ENCODE measurements at regions not wholly inside any gene's neighbourhood (a gene's known extent, or its start where the extent isn't known, plus 50 kb on each side); places are given as distances from the start of the nearest gene placed in this dataset.

DNA sequence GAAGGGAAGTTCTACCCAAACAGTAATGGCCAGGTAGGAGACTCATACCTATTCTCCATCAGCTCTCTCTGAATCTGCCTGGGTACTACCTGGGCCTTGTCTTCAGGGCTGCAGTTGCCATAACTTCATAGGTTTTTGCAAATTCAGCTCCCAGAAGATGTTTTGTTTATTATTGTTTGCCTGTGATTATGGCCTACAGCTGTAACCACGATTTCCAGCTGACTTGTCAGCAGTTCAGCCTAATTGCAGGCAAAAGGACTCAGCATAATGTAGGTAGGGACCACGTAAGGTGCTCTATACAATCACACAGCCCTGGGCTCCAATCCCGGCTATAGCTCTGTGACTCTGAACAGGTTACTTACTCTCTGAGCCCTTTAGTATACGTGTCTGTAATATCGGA is 187.0 kb upstream of the FN1 start:
- ChIA-PET POLR2A (no interaction called here), CTCF (interaction anchor here (0.6 kb wide), 1 partner anchor 180 kb away, joined by 5 read pairs; no protein-coding TSS in a partner anchor)
- ATAC-seq (no peak), DNase-seq (ENCODE audit: low read depth, low spot score) (no peak)
- H3K27ac ChIP-seq (ENCODE audit: low read length): no peak overlapping the region
- no peaks in the 10 kb centered on the region for H3K27me3 ChIP-seq (ENCODE audit: control insufficient read depth, insufficient read depth, low read length)
- no TSS peak for BruUV-seq (replicated peaks)
- intact Hi-C loops (cut with micrococcal nuclease; ENCODE audit: unreplicated experiment): no loop called here
- in situ Hi-C loops (cut with HindIII; ENCODE audit: low pct_unique_long_range_greater_than_20kb, low sequenced_read_pairs): no loop called here
- no peaks in the 10 kb centered on the region for H3K36me3 ChIP-seq (ENCODE audit: control insufficient read depth, insufficient read depth, low read length)
- no peaks in the 10 kb centered on the region for H3K9me3 ChIP-seq (ENCODE audit: control insufficient read depth, insufficient read depth, low read depth, low read length)
- H3K4me1 ChIP-seq (ENCODE audit: control insufficient read depth, insufficient read depth, low read length): no peaks in the 10 kb centered on the region
- no peak overlapping the region for H3K4me3 ChIP-seq (ENCODE audit: low read depth in 2 of 2, low read length in 2 of 2)
- no peak for TF ChIP-seq POLR2AphosphoS5 (IDR thresholded peaks at IDR 0.05; ENCODE audit: low read depth, low read length)
- no peak for TF ChIP-seq SIN3A (IDR thresholded peaks at IDR 0.05; ENCODE audit: borderline replicate concordance, insufficient read depth, low read depth, low read length)
- no peak for TF ChIP-seq TCF7L2 (IDR thresholded peaks at IDR 0.05; ENCODE audit: low read depth, low read length)
- TF ChIP-seq, protein P1, sequence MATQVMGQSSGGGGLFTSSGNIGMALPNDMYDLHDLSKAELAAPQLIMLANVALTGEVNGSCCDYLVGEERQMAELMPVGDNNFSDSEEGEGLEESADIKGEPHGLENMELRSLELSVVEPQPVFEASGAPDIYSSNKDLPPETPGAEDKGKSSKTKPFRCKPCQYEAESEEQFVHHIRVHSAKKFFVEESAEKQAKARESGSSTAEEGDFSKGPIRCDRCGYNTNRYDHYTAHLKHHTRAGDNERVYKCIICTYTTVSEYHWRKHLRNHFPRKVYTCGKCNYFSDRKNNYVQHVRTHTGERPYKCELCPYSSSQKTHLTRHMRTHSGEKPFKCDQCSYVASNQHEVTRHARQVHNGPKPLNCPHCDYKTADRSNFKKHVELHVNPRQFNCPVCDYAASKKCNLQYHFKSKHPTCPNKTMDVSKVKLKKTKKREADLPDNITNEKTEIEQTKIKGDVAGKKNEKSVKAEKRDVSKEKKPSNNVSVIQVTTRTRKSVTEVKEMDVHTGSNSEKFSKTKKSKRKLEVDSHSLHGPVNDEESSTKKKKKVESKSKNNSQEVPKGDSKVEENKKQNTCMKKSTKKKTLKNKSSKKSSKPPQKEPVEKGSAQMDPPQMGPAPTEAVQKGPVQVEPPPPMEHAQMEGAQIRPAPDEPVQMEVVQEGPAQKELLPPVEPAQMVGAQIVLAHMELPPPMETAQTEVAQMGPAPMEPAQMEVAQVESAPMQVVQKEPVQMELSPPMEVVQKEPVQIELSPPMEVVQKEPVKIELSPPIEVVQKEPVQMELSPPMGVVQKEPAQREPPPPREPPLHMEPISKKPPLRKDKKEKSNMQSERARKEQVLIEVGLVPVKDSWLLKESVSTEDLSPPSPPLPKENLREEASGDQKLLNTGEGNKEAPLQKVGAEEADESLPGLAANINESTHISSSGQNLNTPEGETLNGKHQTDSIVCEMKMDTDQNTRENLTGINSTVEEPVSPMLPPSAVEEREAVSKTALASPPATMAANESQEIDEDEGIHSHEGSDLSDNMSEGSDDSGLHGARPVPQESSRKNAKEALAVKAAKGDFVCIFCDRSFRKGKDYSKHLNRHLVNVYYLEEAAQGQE (IDR thresholded peaks at IDR 0.05; ENCODE audit: insufficient read depth in 1 of 2, low read depth in 2 of 2, low read length in 1 of 2): no peak
- TF ChIP-seq, protein P2, sequence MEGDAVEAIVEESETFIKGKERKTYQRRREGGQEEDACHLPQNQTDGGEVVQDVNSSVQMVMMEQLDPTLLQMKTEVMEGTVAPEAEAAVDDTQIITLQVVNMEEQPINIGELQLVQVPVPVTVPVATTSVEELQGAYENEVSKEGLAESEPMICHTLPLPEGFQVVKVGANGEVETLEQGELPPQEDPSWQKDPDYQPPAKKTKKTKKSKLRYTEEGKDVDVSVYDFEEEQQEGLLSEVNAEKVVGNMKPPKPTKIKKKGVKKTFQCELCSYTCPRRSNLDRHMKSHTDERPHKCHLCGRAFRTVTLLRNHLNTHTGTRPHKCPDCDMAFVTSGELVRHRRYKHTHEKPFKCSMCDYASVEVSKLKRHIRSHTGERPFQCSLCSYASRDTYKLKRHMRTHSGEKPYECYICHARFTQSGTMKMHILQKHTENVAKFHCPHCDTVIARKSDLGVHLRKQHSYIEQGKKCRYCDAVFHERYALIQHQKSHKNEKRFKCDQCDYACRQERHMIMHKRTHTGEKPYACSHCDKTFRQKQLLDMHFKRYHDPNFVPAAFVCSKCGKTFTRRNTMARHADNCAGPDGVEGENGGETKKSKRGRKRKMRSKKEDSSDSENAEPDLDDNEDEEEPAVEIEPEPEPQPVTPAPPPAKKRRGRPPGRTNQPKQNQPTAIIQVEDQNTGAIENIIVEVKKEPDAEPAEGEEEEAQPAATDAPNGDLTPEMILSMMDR (IDR thresholded peaks at IDR 0.05): no peak

DNA sequence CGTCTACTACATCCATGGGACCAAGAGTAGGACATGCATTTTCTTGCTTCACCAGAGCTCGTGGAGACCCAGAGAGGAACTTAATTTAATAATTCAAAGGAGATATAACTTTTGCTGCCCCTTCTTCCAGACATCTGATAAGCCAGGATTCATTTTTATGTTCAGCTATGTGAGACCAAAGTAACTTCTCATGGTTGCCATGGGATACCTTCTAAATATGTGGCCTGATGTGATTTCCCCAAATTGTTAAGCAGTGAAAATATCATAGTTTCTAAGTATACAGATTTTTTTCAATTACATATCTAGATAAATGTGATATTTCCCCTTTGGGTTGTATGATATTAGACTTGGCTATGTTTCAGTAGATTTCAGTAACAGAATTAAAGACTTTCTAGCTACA is 185.5 kb upstream of the FN1 start:
- no TSS peak for BruUV-seq (replicated peaks)
- Histone ChIP-seq H3K27ac (ENCODE audit: low read length) (no peak overlapping the region), H3K27me3 (ENCODE audit: control insufficient read depth, insufficient read depth, low read length) (no peaks in the 10 kb centered on the region), H3K36me3 (ENCODE audit: control insufficient read depth, insufficient read depth, low read length) (no peaks in the 10 kb centered on the region), H3K9me3 (ENCODE audit: control insufficient read depth, insufficient read depth, low read depth, low read length) (no peaks in the 10 kb centered on the region), H3K4me1 (ENCODE audit: control insufficient read depth, insufficient read depth, low read length) (no peaks in the 10 kb centered on the region), H3K4me3 (ENCODE audit: low read depth in 2 of 2, low read length in 2 of 2) (no peak overlapping the region)
- in situ Hi-C loops (cut with HindIII; ENCODE audit: low pct_unique_long_range_greater_than_20kb, low sequenced_read_pairs): no loop called here
- ChIA-PET CTCF (no interaction called here), POLR2A (no interaction called here)
- intact Hi-C loops (cut with micrococcal nuclease; ENCODE audit: unreplicated experiment): no loop called here
- TF ChIP-seq, protein P1 (IDR thresholded peaks at IDR 0.05; ENCODE audit: insufficient read depth in 1 of 2, low read depth in 2 of 2, low read length in 1 of 2): no peak
- no peak for TF ChIP-seq POLR2AphosphoS5 (IDR thresholded peaks at IDR 0.05; ENCODE audit: low read depth, low read length)
- TF ChIP-seq, protein P2 (IDR thresholded peaks at IDR 0.05): no peak
- no peak for TF ChIP-seq SIN3A (IDR thresholded peaks at IDR 0.05; ENCODE audit: borderline replicate concordance, insufficient read depth, low read depth, low read length)
- TF ChIP-seq TCF7L2 (IDR thresholded peaks at IDR 0.05; ENCODE audit: low read depth, low read length): no peak
- ATAC-seq: no peak
- no peak for DNase-seq (ENCODE audit: low read depth, low spot score)
